ENCODE measurements at regions not wholly inside any gene's neighbourhood (a gene's known extent, or its start where the extent isn't known, plus 50 kb on each side); places are given as distances from the start of the nearest gene placed in this dataset.

GRCh38 chr13:26465954-26466353, 91.5 kb upstream of the WASF3 start:
- no peaks in the 10 kb centered on the region for H3K79me1 ChIP-seq (ENCODE audit: low read depth in 1 of 2, low read length in 2 of 2)
- dilution Hi-C loops (cut with HindIII; ENCODE audit: low sequenced_read_pairs, unreplicated experiment): no loop called here
- no peaks in the 10 kb centered on the region for H3K36me3 ChIP-seq (ENCODE audit: control insufficient read depth, insufficient read depth, low read length)
- POLR2A ChIA-PET (ENCODE audit: unreplicated experiment): no interaction called here
- H4K20me1 ChIP-seq (ENCODE audit: insufficient read depth, low read length): no peaks in the 10 kb centered on the region
- no peak overlapping the region for H3K9ac ChIP-seq (ENCODE audit: low read depth, low read length)
- no peak overlapping the region for H2BK20ac ChIP-seq (ENCODE audit: low read depth, low read length)
- H3K18ac ChIP-seq (ENCODE audit: low read depth, low read length): no peak overlapping the region
- TF ChIP-seq MXI1 (IDR thresholded peaks at IDR 0.05; ENCODE audit: borderline replicate concordance, low read depth, low read length) (no peak), POLR2A (IDR thresholded peaks at IDR 0.05; ENCODE audit: low read depth, low read length) (no peak), FOS (IDR thresholded peaks at IDR 0.05; ENCODE audit: low read depth, low read length) (no peak), BHLHE40 (IDR thresholded peaks at IDR 0.05; ENCODE audit: low read depth, low read length) (no peak), RAD21 (IDR thresholded peaks at IDR 0.05; ENCODE audit: low read length) (no peak), MAFK (IDR thresholded peaks at IDR 0.05; ENCODE audit: low read depth, low read length) (no peak), USF2 (IDR thresholded peaks at IDR 0.05; ENCODE audit: low read depth, low read length) (no peak), RCOR1 (IDR thresholded peaks at IDR 0.05; ENCODE audit: insufficient replicate concordance, low read length) (no peak), ELK1 (IDR thresholded peaks at IDR 0.05; ENCODE audit: borderline replicate concordance, low read depth, low read length) (no peak), NFE2L2 (IDR thresholded peaks at IDR 0.05; ENCODE audit: low read depth, low read length) (no peak), MAZ (IDR thresholded peaks at IDR 0.05; ENCODE audit: borderline replicate concordance, low read depth, low read length) (no peak), CEBPB (IDR thresholded peaks at IDR 0.05; ENCODE audit: low read depth, low read length) (no peak)
- in situ Hi-C loops (cut with MboI; ENCODE audit: low sequenced_read_pairs): no loop called here
- H3K14ac ChIP-seq (replicated peaks; ENCODE audit: low read depth, low read length): no peak overlapping the region
- no peaks in the 10 kb centered on the region for H3K9me1 ChIP-seq (ENCODE audit: insufficient read depth, low read length)
- H3K4ac ChIP-seq (ENCODE audit: low read depth, low read length): no peak overlapping the region
- no TSS peak for BruUV-seq (replicated peaks)
- H2AK9ac ChIP-seq (replicated peaks; ENCODE audit: low read depth, low read length, poor library complexity): no peak overlapping the region
- no peak overlapping the region for H2BK5ac ChIP-seq (ENCODE audit: low read depth, low read length, poor library complexity, severe bottlenecking)
- no peak overlapping the region for H4K91ac ChIP-seq (ENCODE audit: insufficient read depth, low read depth, low read length)
- H3K56ac ChIP-seq (ENCODE audit: extremely low read depth, insufficient read depth, low read length): no peak overlapping the region
- H3K23ac ChIP-seq (ENCODE audit: low read depth, low read length): no peak overlapping the region
- H3K4me1 ChIP-seq (ENCODE audit: control insufficient read depth, insufficient read depth, low read length): peaks cover 2% of the 10 kb centered on the region
- no peak overlapping the region for H4K5ac ChIP-seq (ENCODE audit: low read depth, low read length)
- ATAC-seq (ENCODE audit: low read depth) (no peak), DNase-seq (no peak)
- H3K27me3 ChIP-seq (ENCODE audit: control insufficient read depth, insufficient read depth, low read length): peaks cover 5% of the 10 kb centered on the region; the same call in 1 of the 2 replicates
- no peak overlapping the region for H2AFZ ChIP-seq (replicated peaks; ENCODE audit: low read length, poor library complexity)
- no peaks in the 10 kb centered on the region; the same call in 1 of the 2 replicates for H3K9me3 ChIP-seq (ENCODE audit: control insufficient read depth, insufficient read depth, low read length)
- intact Hi-C loops (cut with micrococcal nuclease): no loop called here
- no peak overlapping the region for H2BK15ac ChIP-seq (ENCODE audit: low read depth, low read length)
- H4K8ac ChIP-seq (ENCODE audit: low read depth in 2 of 2, low read length in 2 of 2): no peak overlapping the region
- H2BK120ac ChIP-seq (ENCODE audit: low read depth, low read length): no peak overlapping the region
- CTCF ChIA-PET: no interaction called here
- no peak overlapping the region for H3K4me3 ChIP-seq (ENCODE audit: insufficient read depth, low read depth, low read length)
- H3K27ac ChIP-seq (ENCODE audit: insufficient read depth, low read length): no peak overlapping the region
- H2AK5ac ChIP-seq (ENCODE audit: low read depth, low read length): no peak overlapping the region
- no peak overlapping the region for H3K4me2 ChIP-seq (ENCODE audit: low read depth, low read length)

Measured in IMR-90 (cell line).